ENCODE measurements at regions not wholly inside any gene's neighbourhood (a gene's known extent, or its start where the extent isn't known, plus 50 kb on each side); places are given as distances from the start of the nearest gene placed in this dataset.

DNA sequence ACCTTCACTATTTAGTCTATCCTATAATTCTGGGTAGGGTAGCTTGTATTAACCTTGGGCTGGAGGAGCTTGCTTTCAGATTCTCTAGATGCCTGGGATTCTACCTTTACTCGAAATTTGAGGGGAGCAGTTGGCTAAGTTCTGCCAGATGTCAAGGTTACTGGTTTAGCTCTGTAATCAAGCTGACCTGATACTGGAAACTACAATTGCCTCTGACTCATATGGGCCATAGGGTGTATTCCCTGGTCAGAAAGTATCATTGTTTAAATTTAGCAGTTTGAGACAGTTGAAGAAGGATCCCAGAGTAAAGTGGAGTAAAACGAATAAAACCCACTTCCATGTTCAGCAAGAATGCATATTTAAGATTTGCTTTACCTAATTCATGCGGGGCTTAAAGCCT lies 337.6 kb downstream of the SPIN4 start:
- no TSS peak for BruUV-seq (replicated peaks)
- Histone ChIP-seq H3K23ac (ENCODE audit: low read depth, low read length) (no peak overlapping the region), H3K14ac (replicated peaks; ENCODE audit: low read depth, low read length) (no peak overlapping the region), H3K4me2 (ENCODE audit: low read depth, low read length) (no peak overlapping the region), H4K20me1 (ENCODE audit: insufficient read depth, low read length) (no peaks in the 10 kb centered on the region), H4K91ac (ENCODE audit: insufficient read depth, low read depth, low read length) (no peak overlapping the region), H3K27ac (ENCODE audit: insufficient read depth, low read length) (no peak overlapping the region), H2BK5ac (ENCODE audit: low read depth, low read length, poor library complexity, severe bottlenecking) (no peak overlapping the region), H2AK5ac (ENCODE audit: low read depth, low read length) (no peak overlapping the region), H4K5ac (ENCODE audit: low read depth, low read length) (no peak overlapping the region), H3K56ac (ENCODE audit: extremely low read depth, insufficient read depth, low read length) (no peak overlapping the region), H2AK9ac (replicated peaks; ENCODE audit: low read depth, low read length, poor library complexity) (no peak overlapping the region), H3K18ac (ENCODE audit: low read depth, low read length) (no peak overlapping the region), H3K79me1 (ENCODE audit: low read depth in 1 of 2, low read length in 2 of 2) (no peaks in the 10 kb centered on the region), H3K27me3 (ENCODE audit: control insufficient read depth, insufficient read depth, low read length) (no peaks in the 10 kb centered on the region), H3K36me3 (ENCODE audit: control insufficient read depth, insufficient read depth, low read length) (no peaks in the 10 kb centered on the region), H2BK15ac (ENCODE audit: low read depth, low read length) (no peak overlapping the region), H3K9me1 (ENCODE audit: insufficient read depth, low read length) (no peaks in the 10 kb centered on the region), H3K4me1 (ENCODE audit: control insufficient read depth, insufficient read depth, low read length) (no peaks in the 10 kb centered on the region), H2BK20ac (ENCODE audit: low read depth, low read length) (no peak overlapping the region), H4K8ac (ENCODE audit: low read depth in 2 of 2, low read length in 2 of 2) (no peak overlapping the region), H2BK120ac (ENCODE audit: low read depth, low read length) (no peak overlapping the region), H3K4me3 (ENCODE audit: insufficient read depth, low read depth, low read length) (no peak overlapping the region), H3K9ac (ENCODE audit: low read depth, low read length) (no peak overlapping the region), H3K4ac (ENCODE audit: low read depth, low read length) (no peak overlapping the region), H3K9me3 (ENCODE audit: control insufficient read depth, insufficient read depth, low read length) (peaks cover 5% of the 10 kb centered on the region; the same call in 1 of the 2 replicates), H2AFZ (replicated peaks; ENCODE audit: low read length, poor library complexity) (no peak overlapping the region)
- DNase-seq (no peak), ATAC-seq (ENCODE audit: low read depth) (no peak)
- dilution Hi-C loops (cut with HindIII; ENCODE audit: low sequenced_read_pairs, unreplicated experiment) (no loop called here), intact Hi-C loops (cut with micrococcal nuclease) (no loop called here), in situ Hi-C loops (cut with MboI; ENCODE audit: low sequenced_read_pairs) (no loop called here)
- WGBS, 2 experiments (ENCODE audit: extremely low coverage in 2 of 2, insufficient read length in 1 of 2), result 0% methylated on average over 1 of the region's 3 CpGs; no CpG with 5 or more reads in 1 of the 2 experiments
- POLR2A ChIA-PET (ENCODE audit: unreplicated experiment), result no interaction called here
- no peak for TF ChIP-seq RCOR1 (IDR thresholded peaks at IDR 0.05; ENCODE audit: insufficient replicate concordance, low read length)
- no peak for TF ChIP-seq BHLHE40 (IDR thresholded peaks at IDR 0.05; ENCODE audit: low read depth, low read length)
- TF ChIP-seq SMC3 (IDR thresholded peaks at IDR 0.05; ENCODE audit: low read depth, low read length), result no peak
- TF ChIP-seq, protein P1, sequence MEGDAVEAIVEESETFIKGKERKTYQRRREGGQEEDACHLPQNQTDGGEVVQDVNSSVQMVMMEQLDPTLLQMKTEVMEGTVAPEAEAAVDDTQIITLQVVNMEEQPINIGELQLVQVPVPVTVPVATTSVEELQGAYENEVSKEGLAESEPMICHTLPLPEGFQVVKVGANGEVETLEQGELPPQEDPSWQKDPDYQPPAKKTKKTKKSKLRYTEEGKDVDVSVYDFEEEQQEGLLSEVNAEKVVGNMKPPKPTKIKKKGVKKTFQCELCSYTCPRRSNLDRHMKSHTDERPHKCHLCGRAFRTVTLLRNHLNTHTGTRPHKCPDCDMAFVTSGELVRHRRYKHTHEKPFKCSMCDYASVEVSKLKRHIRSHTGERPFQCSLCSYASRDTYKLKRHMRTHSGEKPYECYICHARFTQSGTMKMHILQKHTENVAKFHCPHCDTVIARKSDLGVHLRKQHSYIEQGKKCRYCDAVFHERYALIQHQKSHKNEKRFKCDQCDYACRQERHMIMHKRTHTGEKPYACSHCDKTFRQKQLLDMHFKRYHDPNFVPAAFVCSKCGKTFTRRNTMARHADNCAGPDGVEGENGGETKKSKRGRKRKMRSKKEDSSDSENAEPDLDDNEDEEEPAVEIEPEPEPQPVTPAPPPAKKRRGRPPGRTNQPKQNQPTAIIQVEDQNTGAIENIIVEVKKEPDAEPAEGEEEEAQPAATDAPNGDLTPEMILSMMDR (conservative IDR thresholded peaks at IDR 0.05; ENCODE audit: low read depth, low read length), result no peak
- TF ChIP-seq NFE2L2 (IDR thresholded peaks at IDR 0.05; ENCODE audit: low read depth, low read length), result no peak
- no peak for TF ChIP-seq MAFK (IDR thresholded peaks at IDR 0.05; ENCODE audit: low read depth, low read length)
- TF ChIP-seq, protein P2, sequence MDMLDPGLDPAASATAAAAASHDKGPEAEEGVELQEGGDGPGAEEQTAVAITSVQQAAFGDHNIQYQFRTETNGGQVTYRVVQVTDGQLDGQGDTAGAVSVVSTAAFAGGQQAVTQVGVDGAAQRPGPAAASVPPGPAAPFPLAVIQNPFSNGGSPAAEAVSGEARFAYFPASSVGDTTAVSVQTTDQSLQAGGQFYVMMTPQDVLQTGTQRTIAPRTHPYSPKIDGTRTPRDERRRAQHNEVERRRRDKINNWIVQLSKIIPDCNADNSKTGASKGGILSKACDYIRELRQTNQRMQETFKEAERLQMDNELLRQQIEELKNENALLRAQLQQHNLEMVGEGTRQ (IDR thresholded peaks at IDR 0.05; ENCODE audit: low read depth, low read length), result no peak
- no peak for TF ChIP-seq CHD1 (IDR thresholded peaks at IDR 0.05; ENCODE audit: low read depth, low read length)
- no peak for TF ChIP-seq CEBPB (IDR thresholded peaks at IDR 0.05; ENCODE audit: low read depth, low read length)
- TF ChIP-seq RAD21 (IDR thresholded peaks at IDR 0.05; ENCODE audit: low read length), result no peak
- TF ChIP-seq MAZ (IDR thresholded peaks at IDR 0.05; ENCODE audit: borderline replicate concordance, low read depth, low read length), result no peak
- no peak for TF ChIP-seq FOS (IDR thresholded peaks at IDR 0.05; ENCODE audit: low read depth, low read length)
- TF ChIP-seq, protein P3, sequence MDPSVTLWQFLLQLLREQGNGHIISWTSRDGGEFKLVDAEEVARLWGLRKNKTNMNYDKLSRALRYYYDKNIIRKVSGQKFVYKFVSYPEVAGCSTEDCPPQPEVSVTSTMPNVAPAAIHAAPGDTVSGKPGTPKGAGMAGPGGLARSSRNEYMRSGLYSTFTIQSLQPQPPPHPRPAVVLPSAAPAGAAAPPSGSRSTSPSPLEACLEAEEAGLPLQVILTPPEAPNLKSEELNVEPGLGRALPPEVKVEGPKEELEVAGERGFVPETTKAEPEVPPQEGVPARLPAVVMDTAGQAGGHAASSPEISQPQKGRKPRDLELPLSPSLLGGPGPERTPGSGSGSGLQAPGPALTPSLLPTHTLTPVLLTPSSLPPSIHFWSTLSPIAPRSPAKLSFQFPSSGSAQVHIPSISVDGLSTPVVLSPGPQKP (IDR thresholded peaks at IDR 0.05; ENCODE audit: borderline replicate concordance, low read depth, low read length), result no peak
- TF ChIP-seq POLR2A (IDR thresholded peaks at IDR 0.05; ENCODE audit: low read depth, low read length), result no peak
- no peak for TF ChIP-seq RFX5 (IDR thresholded peaks at IDR 0.05; ENCODE audit: low read depth, low read length)
- TF ChIP-seq MXI1 (IDR thresholded peaks at IDR 0.05; ENCODE audit: borderline replicate concordance, low read depth, low read length), result no peak
- CTCF ChIA-PET, result interaction anchor here (1.1 kb wide), 1 partner anchor 16 kb away, joined by 3 read pairs; no protein-coding TSS in a partner anchor
